Renal cortical epithelial cell (primary cell): ENCODE measurements at regions not wholly inside any gene's neighbourhood (a gene's known extent, or its start where the extent isn't known, plus 50 kb on each side); places are given as distances from the start of the nearest gene placed in this dataset.
"Not testable (repeated sequence)": the region's sequence is repeated elsewhere in the genome, so short reads cannot be mapped to it uniquely, and the experiment has no call there.

Source experiments
- DNase-seq: peaks from one replicate; pipeline ENCODE4 v3.0.0-alpha.2; 2011; ENCODE audit warnings: low read depth

DNA sequence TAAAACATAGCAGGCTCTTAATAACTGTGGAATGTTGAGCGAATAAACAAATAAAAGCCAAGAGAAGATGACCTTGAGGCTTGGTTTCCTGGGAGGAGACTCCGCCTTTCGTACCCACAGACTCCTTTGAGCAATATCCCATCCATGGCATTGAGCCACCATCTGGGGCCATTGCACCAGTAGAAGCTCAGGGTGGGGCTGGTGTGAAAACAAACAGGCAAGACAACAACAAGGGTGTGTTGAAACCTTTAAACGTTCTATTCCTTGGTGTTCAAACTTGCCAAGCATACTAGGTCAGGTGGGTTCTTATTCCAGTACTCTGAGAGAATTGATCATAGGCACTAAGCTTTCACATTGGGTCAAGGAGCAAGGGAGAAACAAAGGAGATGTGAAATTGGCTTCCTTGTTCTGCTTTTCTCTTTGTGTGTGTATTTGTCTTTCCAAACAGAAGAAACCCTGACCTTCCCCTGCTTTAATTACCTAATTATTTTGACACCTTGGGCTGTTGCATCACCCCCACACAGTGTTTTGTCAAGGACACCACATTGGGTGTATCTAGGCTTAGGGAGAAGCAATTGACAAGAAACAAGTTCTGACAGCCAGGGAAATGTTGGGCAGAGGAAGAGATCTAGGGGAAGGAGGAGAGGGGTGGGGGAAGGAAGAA lies 105.1 kb upstream of the BCL6 start:
- peak; percentile 38 for DNase-seq

GRCh38 chr3:187852842-187853730 lies 107.8 kb upstream of the BCL6 start:
- DNase-seq, result peak; percentile 75

DNA sequence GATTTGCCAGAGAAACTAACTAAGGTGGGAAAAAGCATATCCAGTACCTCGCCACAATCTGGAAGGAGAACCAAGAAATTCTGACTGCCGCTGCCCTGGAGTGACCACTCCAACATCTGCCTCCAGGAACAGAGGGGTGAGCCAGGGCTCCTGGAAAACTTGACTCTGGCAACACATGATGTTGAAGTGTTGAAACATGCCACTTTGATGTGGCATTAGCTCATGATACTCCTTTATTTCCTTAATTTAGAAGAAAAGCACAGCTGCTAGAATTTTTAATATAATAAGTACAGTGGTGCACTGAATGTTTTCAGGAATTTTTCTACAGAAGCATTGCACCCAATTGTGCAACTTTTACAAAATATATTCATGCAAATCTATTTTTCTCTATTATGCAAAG lies 109.9 kb upstream of the BCL6 start:
- DNase-seq, result no peak

DNA sequence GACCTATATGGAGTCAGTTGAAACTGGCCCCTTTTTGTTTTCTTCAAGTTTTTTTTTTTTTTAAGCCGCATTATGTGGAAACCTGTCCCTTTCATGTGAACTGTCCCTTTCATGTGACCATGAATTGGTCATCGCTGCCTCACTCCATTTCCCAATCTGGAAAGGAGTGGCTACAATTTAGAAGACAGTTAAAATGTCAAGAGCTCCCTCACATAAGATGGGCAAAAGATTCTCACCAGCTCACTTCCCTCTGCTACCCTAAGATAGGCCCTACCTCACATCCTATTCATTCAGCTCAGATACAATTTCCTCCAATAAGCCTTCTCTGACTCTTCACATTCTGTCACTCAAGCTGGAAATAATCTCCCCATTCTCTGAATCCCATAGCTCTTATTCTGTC lies 111.3 kb upstream of the BCL6 start:
- DNase-seq, result no peak

- no peak for DNase-seq
Measured at GRCh38 chr3:187858041-187858440, 112.8 kb upstream of the BCL6 start.

- no peak for DNase-seq
Measured at GRCh38 chr3:187858711-187859110, 113.4 kb upstream of the BCL6 start.

DNA sequence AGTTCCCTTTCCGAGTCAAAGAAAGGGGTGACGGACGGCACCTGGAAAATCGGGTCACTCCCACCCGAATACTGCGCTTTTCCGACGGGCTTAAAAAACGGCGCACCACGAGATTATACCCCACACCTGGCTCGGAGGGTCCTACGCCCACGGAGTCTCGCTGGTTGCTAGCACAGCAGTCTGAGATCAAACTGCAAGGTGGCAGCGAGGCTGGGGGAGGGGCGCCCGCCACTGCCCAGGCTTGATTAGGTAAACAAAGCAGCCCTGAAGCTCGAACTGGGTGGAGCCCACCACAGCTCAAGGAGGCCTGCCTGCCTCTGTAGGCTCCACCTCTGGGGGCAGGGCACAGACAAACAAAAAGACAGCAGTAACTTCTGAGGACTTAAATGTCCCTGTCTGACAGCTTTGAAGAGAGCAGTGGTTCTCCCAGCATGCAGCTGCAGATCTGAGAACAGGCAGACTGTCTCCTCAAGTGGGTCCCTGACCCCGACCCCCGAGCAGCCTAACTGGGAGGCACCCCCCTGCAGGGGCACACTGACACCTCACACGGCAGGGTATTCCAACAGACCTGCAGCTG lies 117.5 kb upstream of the BCL6 start:
- not testable (repeated sequence) for DNase-seq

GRCh38 chr3:187870360-187871203 lies 125.3 kb upstream of the BCL6 start:
- peak; percentile 83 for DNase-seq

DNA sequence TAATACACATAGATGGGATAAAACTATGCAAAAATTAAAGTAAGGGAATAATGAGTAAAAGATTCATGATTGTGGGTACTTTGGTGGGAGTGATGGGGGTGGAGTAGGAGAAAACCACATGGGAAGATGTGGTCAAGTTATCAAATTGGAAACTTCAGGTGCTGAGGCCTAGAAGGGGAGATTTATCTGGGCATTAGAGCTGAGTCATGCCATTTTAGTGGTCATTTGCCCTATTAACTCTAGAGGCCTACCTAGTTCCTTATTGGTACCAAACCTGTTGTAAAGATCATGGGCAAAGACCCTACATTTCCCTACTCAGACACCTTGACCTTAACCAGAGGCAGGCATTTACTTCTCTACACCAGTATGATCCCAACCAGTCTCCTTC lies 125.9 kb upstream of the BCL6 start:
- peak; percentile 63 for DNase-seq

DNA sequence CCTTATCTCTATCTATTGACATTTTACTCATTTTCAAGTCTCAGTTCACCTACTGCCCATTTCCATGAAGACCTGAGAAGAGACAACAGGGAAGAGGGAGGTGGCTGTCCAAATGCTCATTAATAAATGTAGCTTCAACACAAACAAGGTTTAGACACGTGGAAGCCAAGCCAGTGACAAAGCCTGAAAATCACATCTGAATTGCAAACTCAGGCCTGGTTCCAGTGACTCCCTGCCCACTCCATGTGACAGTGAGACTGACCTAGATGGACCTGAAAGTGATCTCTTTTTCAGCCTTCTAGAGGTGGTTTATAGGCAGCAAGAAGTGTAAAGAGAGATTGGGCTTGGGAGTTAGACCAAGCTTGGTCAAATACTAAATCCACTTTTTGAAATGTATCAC lies 126.6 kb upstream of the BCL6 start:
- no peak for DNase-seq

DNA sequence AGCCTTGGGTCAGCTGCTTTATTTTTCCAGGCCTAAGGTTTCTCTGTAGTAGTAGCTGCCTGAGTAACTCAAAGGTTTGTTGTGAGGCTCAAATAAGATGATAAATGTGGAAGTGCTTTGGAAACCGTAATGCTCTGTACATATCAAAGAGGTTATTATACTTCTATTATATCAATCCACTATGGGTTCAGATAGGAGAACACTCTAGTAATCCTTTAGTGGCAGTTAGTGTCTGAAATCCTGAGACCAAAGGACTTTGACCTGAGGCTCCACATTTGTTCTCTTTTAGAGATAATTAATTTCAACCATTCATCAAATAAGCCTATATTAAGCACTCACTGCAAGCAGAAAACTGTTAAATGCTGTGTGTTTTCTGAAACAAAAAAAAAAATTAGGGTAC lies 128.6 kb upstream of the BCL6 start:
- no peak for DNase-seq

DNA sequence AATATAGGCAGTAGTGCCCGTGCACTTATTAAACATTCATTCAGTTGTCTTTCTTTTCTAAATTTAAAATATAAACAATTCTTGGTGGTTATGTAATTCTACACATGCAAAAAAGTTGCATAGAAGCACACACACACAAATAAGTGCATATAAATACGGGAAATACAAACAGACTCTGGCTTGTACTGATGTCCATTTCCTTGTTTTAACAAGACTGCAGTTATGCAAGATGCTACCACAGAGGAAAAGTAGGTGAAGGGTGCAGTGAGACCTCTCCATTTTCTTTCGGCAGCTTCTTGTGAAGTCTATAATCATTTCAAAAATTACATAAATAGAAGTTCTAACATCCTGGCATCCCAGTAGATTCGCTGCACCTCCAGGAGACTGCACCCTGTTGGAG lies 130.6 kb upstream of the BCL6 start:
- DNase-seq, result no peak

DNA sequence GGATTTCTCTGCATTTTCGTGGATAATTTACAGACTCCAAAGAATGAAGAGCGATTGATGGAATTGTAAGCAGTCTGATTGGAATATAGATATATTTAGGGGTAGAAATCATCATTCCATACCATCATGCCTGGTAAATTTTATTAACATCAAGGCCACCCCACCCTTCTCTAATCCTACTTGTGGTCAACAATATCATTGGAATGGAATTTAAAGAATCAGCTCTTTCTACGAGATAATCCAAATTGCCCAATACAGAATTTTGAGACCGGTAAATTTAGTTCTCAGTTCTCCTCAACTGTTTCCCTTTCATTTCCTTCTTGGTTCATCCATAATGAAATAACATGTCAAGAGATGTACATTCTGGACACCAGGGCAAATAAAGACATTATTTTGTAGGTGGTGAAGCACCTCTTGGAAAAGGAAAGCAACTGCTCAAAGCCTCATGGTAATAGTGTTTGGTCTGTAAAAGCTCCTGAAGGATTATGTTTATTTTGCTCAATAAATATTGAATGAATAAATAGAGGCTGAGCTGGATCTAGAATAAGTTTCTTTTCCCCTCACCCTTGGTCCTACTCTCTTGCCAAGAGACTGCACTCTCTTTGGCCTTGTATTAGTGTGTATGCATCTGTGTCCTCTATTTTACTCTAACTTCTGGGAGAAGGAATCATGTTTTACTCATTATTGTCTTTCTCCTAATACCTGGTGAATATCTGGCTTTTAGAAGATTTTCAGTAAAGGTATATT lies 133.7 kb upstream of the BCL6 start:
- DNase-seq, result peak; percentile 36

DNA sequence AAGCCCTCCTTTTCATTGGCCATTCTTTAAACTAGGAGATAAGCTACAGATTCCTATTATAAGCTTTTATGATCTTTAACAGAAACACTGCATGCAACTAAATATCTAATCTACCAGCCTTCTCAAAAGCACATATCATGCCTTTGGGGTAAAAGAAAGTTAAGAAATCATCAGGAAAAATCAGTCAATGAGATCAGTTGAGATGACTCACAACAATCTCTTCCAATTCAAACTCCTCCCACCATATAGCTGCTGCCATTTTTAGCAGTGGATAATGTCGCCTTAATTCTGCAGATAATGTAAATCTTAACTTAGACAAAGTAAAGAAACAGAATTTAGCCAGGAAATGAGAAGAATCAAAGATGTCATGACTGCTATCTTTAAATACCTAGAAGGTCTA lies 135.2 kb upstream of the BCL6 start:
- DNase-seq, result peak; percentile 26

GRCh38 chr3:187880851-187881250 lies 135.6 kb upstream of the BCL6 start:
- peak; percentile 6 for DNase-seq

DNA sequence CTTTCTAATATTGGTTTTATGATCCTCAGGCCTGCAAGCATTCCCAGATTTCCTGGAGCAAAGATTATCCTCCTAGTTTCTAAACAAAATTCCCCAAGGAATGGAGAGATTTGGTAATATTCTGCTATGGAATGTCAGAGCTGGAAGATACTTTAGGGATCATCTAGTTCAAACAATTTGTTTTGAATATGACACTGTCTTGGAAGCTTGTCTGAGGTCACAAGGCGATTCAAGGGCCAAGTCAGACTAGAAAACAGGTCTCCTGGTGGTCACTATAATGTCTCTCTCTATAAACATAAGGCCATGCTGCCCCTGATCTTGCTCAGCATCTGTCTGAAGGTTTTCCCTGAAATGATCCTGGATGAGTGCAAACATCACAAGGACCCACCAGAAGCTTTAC lies 143.4 kb upstream of the BCL6 start:
- no peak for DNase-seq

GRCh38 chr3:187889106-187889505 lies 143.8 kb upstream of the BCL6 start:
- no peak for DNase-seq

DNA sequence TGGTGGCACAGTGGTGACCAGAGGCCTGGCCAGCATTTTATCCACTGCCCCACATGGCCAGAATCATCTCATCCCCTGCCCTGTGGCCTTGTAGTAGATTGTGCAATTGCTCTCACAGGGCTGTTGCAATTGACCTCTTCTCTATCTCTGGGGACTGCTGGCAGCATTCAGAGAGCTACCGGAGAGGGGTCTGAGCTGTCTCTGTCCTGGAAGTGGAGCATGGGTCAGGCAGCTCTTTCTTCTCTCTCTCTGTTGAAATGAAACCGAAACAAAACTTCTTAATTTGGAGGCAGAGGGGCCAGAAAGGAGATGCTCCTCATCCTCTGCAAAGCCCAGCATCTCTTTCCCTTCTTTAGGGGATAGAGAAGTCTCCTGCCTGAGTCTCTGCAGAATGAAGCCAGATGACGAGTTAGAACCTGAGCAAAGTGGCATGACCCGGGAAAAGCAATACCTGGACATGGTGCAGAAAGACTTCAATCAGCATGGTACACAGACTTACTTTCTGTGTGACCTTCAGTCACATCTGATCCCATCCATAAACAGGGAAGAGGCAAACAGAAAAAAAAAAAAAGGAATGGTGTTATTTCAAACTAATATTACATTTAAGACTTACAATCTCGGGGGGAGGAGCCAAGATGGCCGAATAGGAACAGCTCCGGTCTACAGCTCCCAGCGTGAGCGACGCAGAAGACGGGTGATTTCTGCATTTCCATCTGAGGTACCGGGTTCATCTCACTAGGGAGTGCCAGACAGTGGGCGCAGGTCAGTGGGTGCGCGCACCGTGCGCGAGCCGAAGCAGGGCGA lies 144.5 kb upstream of the BCL6 start:
- no peak for DNase-seq

DNA sequence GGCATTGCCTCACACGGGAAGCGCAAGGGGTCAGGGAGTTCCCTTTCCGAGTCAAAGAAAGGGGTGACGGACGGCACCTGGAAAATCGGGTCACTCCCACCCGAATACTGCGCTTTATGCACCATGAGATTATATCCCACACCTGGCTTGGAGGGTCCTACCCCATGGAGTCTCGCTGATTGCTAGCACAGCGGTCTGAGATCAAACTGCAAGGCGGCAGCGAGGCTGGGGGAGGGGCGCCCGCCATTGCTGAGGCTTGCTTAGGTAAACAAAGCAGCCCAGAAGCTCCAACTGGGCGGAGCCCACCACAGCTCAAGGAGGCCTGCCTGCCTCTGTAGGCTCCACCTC lies 145.1 kb upstream of the BCL6 start:
- DNase-seq, result not testable (repeated sequence)

DNA sequence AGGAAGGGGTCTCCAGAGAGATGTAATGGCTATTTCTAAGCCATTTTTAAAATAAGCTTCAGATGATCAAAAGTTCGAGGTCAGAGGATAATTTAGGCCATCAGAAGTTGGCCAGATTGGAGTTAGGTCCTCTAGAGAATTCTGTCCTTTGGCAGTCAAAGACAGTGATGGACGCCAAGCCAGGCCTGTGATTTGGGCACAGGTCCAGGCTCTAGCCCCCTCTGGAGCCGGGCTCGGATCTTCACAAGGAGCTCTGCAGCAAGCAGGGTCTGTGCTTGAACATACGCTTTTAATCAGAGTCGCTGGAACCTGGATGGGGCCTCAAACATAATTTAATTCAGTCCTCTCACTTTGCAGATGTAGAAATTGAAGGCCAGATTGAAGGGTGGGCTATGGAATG lies 151.4 kb upstream of the BCL6 start:
- no peak for DNase-seq

- DNase-seq, result no peak
Measured at GRCh38 chr3:187899246-187899645, 154.0 kb upstream of the BCL6 start.
